ENCODE measurements at regions not wholly inside any gene's neighbourhood (a gene's known extent, or its start where the extent isn't known, plus 50 kb on each side); places are given as distances from the start of the nearest gene placed in this dataset.
"Not testable (repeated sequence)": the region's sequence is repeated elsewhere in the genome, so short reads cannot be mapped to it uniquely, and the experiment has no call there.

GRCh38 chr9:106060885-106061284 is 366.5 kb downstream of the TMEM38B start:
- DNase-seq, result no peak

GRCh38 chr9:106062250-106062649 is 367.9 kb downstream of the TMEM38B start:
- DNase-seq, result no peak

- DNase-seq, result no peak
Observed at GRCh38 chr9:106065136-106065535, 370.8 kb downstream of the TMEM38B start.

- DNase-seq, result no peak
Observed at GRCh38 chr9:106065579-106066214, 371.4 kb downstream of the TMEM38B start.

GRCh38 chr9:106066940-106067524 is 372.7 kb downstream of the TMEM38B start:
- DNase-seq, result no peak

GRCh38 chr9:106069241-106069640 is 374.9 kb downstream of the TMEM38B start:
- no peak for DNase-seq

- no peak for DNase-seq
Observed at GRCh38 chr9:106072421-106072820, 378.1 kb downstream of the TMEM38B start.

- no peak for DNase-seq
Observed at GRCh38 chr9:106074006-106074405, 379.7 kb downstream of the TMEM38B start.

GRCh38 chr9:106075236-106075959 is 381.1 kb downstream of the TMEM38B start:
- no peak for DNase-seq

GRCh38 chr9:106075960-106076327 is 381.6 kb downstream of the TMEM38B start:
- no peak for DNase-seq

- DNase-seq, result no peak
Observed at GRCh38 chr9:106076711-106077110, 382.4 kb downstream of the TMEM38B start.

GRCh38 chr9:106077731-106078130 is 383.4 kb downstream of the TMEM38B start:
- DNase-seq, result no peak

GRCh38 chr9:106082621-106083020 is 388.3 kb downstream of the TMEM38B start:
- no peak for DNase-seq

GRCh38 chr9:106084702-106085101 is 390.4 kb downstream of the TMEM38B start:
- DNase-seq, result no peak

- DNase-seq, result no peak
Observed at GRCh38 chr9:106085479-106085878, 391.1 kb downstream of the TMEM38B start.

GRCh38 chr9:106092083-106092482 is 397.7 kb downstream of the TMEM38B start:
- no peak for DNase-seq

GRCh38 chr9:106102821-106103220 is 408.5 kb downstream of the TMEM38B start:
- no peak for DNase-seq

GRCh38 chr9:106104887-106105286 is 410.5 kb downstream of the TMEM38B start:
- no peak for DNase-seq

- DNase-seq, result no peak
Observed at GRCh38 chr9:106106396-106106795, 412.1 kb downstream of the TMEM38B start.

GRCh38 chr9:106107716-106108115 is 413.4 kb downstream of the TMEM38B start:
- DNase-seq, result no peak

GRCh38 chr9:106109706-106110105 is 415.4 kb downstream of the TMEM38B start:
- not testable (repeated sequence) for DNase-seq

GRCh38 chr9:106110483-106110882 is 416.1 kb downstream of the TMEM38B start:
- DNase-seq, result no peak

GRCh38 chr9:106111039-106111730 is 416.8 kb downstream of the TMEM38B start:
- DNase-seq, result no peak

GRCh38 chr9:106112935-106113334 is 418.6 kb downstream of the TMEM38B start:
- no peak for DNase-seq
